ENCODE measurements at regions not wholly inside any gene's neighbourhood (a gene's known extent, or its start where the extent isn't known, plus 50 kb on each side); places are given as distances from the start of the nearest gene placed in this dataset.

DNA sequence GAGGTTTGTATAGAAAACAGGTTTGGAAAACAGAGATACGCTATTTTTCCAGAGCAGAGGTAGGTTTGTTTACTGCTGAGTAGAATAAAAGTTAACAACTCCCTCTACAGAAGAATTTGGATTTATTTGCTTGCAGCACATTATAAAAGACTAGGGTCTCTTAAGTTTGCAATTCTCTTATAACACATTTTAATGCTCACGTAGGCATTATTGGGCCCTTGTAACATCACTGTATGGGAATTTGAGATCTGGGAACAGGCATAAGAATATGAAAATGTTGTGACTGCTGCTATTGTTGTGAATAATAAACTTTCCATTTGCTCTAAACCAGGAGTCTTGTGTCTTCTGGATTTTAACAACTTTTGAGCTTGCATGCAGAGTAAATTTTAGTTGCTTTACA, 128.3 kb upstream of the CADM2 start:
- Histone ChIP-seq H3K9ac (ENCODE audit: insufficient read depth in 1 of 2, low read depth in 2 of 2, low read length in 2 of 2) (no peak overlapping the region), H3K9me1 (ENCODE audit: control insufficient read depth, insufficient read depth, low read length) (no peaks in the 10 kb centered on the region), H2AFZ (ENCODE audit: low read depth, low read length) (no peak overlapping the region), H3K27ac (ENCODE audit: extremely low read depth, low read depth, low read length) (no peak overlapping the region), H3K27me3 (ENCODE audit: control insufficient read depth in 2 of 2, insufficient read depth in 2 of 2, low read length in 2 of 2) (no peaks in the 10 kb centered on the region), H3K4me2 (ENCODE audit: insufficient read depth, low read length) (no peak overlapping the region), H3K4me1 (replicated peaks in 1 of 2; ENCODE audit: control insufficient read depth in 2 of 2, insufficient read depth in 2 of 2, low read length in 2 of 2) (no peaks in the 10 kb centered on the region), H4K20me1 (replicated peaks; ENCODE audit: control insufficient read depth, insufficient read depth, low read length) (no peaks in the 10 kb centered on the region), H3K9me3 (replicated peaks; ENCODE audit: control insufficient read depth, insufficient read depth, low read depth, low read length) (no peaks in the 10 kb centered on the region), H3K79me2 (ENCODE audit: control insufficient read depth, insufficient read depth, low read length) (no peaks in the 10 kb centered on the region), H3K4me3 (no peak overlapping the region), H3K36me3 (ENCODE audit: control insufficient read depth, insufficient read depth, low read length) (no peaks in the 10 kb centered on the region)
- no TSS peak for BruUV-seq (replicated peaks)
- DNase-seq (ENCODE audit: extremely low read depth in 1 of 4, low spot score in 3 of 4), result no peak
- ChIA-PET CTCF (ENCODE audit: low intra/inter-chr PET ratio) (no interaction called here), POLR2A (no interaction called here)
- intact Hi-C loops (cut with micrococcal nuclease) (no loop called here), in situ Hi-C loops (cut with MboI) (no loop called here)
- WGBS (ENCODE audit: insufficient coverage, low coverage, missing lambda C conversion rate), result 9% methylated on average over 2 of the region's 2 CpGs
- no peak for ATAC-seq
- no peak for TF ChIP-seq KDM2B (CRISPR knock-in tag; IDR thresholded peaks at IDR 0.05)
- TF ChIP-seq DMBX1 (CRISPR knock-in tag; IDR thresholded peaks at IDR 0.05; ENCODE audit: borderline replicate concordance), result no peak
- no peak for TF ChIP-seq ZFX (CRISPR knock-in tag; IDR thresholded peaks at IDR 0.05)
- TF ChIP-seq PRMT5 (CRISPR knock-in tag; IDR thresholded peaks at IDR 0.05), result no peak
- TF ChIP-seq, protein P1, sequence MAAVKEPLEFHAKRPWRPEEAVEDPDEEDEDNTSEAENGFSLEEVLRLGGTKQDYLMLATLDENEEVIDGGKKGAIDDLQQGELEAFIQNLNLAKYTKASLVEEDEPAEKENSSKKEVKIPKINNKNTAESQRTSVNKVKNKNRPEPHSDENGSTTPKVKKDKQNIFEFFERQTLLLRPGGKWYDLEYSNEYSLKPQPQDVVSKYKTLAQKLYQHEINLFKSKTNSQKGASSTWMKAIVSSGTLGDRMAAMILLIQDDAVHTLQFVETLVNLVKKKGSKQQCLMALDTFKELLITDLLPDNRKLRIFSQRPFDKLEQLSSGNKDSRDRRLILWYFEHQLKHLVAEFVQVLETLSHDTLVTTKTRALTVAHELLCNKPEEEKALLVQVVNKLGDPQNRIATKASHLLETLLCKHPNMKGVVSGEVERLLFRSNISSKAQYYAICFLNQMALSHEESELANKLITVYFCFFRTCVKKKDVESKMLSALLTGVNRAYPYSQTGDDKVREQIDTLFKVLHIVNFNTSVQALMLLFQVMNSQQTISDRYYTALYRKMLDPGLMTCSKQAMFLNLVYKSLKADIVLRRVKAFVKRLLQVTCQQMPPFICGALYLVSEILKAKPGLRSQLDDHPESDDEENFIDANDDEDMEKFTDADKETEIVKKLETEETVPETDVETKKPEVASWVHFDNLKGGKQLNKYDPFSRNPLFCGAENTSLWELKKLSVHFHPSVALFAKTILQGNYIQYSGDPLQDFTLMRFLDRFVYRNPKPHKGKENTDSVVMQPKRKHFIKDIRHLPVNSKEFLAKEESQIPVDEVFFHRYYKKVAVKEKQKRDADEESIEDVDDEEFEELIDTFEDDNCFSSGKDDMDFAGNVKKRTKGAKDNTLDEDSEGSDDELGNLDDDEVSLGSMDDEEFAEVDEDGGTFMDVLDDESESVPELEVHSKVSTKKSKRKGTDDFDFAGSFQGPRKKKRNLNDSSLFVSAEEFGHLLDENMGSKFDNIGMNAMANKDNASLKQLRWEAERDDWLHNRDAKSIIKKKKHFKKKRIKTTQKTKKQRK (IDR thresholded peaks at IDR 0.05; ENCODE audit: borderline replicate concordance, low read depth, low read length), result no peak
- TF ChIP-seq SREBF1 (IDR thresholded peaks at IDR 0.05; ENCODE audit: borderline replicate concordance, low read depth, low read length), result no peak
- no peak for FAIRE-seq
